HEK293T (cell line): ENCODE measurements at regions not wholly inside any gene's neighbourhood (a gene's known extent, or its start where the extent isn't known, plus 50 kb on each side); places are given as distances from the start of the nearest gene placed in this dataset.

Source experiments
- ARNT ChIP-seq: fragments of 450-650 bp; IDR thresholded peaks from 2 replicates; pipeline ENCODE4 v1.6.1; 2017; ENCODE audit warnings: mild to moderate bottlenecking
- BHLHE40 ChIP-seq: fragments of 450-650 bp; IDR thresholded peaks from 2 replicates; pipeline ENCODE4 v1.6.1; 2016; ENCODE audit warnings: mild to moderate bottlenecking, moderate library complexity, borderline replicate concordance
- ELF4 ChIP-seq: fragments of 450-650 bp; IDR thresholded peaks from 2 replicates; pipeline ENCODE4 v1.6.1; 2017; ENCODE audit warnings: antibody characterized with exemption
- FOXA1 ChIP-seq: fragments of 450-650 bp; IDR thresholded peaks from 2 replicates; pipeline ENCODE4 v1.6.1; 2016; ENCODE audit warnings: mild to moderate bottlenecking
- L3MBTL2 ChIP-seq: fragments of 450-650 bp; conservative IDR thresholded peaks from 2 replicates; pipeline ENCODE4 v1.6.1; 2016; ENCODE audit warnings: mild to moderate bottlenecking
- LEF1 ChIP-seq: fragments of 450-650 bp; IDR thresholded peaks from 2 replicates; pipeline ENCODE4 v1.6.1; 2017; ENCODE audit warnings: mild to moderate bottlenecking, borderline replicate concordance
- SP1 ChIP-seq: fragments of 450-650 bp; IDR thresholded peaks from 2 replicates; pipeline ENCODE4 v1.6.1; 2017
- TARDBP ChIP-seq: fragments of 450-650 bp; IDR thresholded peaks from 2 replicates; pipeline ENCODE4 v1.6.1; 2016

DNA sequence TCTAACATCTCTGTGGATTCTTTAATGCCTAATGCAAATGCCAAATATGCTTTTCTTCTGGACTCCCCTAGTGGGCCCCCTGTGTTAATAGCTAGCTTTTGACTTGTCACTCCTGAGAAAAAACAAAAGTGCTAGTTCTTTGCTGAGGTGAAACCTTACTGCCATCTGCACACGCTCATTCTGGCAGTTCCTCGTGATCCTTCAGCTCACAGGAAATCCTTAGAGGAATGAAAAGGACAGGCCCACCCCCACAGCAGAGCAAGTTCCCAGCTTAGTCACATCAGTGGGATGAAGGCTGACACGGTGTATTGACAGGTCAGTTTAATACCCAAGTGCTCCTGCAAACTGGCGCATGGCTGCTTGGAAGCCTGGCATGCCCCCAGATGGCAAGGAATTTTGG, 165.1 kb upstream of the ATP2B1 start:
- no peak for TF ChIP-seq ELF4
- TF ChIP-seq TARDBP, result no peak
- no peak for TF ChIP-seq ARNT
- TF ChIP-seq FOXA1, result no peak
- no peak for TF ChIP-seq SP1
- no peak for TF ChIP-seq L3MBTL2
- TF ChIP-seq BHLHE40, result no peak
- TF ChIP-seq LEF1, result no peak
